GM21423 (cell line): ENCODE measurements at regions not wholly inside any gene's neighbourhood (a gene's known extent, or its start where the extent isn't known, plus 50 kb on each side); places are given as distances from the start of the nearest gene placed in this dataset.

Experiments used
- ATAC-seq: cut with Tn5 transposase; IDR thresholded peaks from one replicate; pipeline ENCODE4 v1.9.1; 2021; ENCODE audit warnings: mild to moderate bottlenecking, moderate library complexity; ENCODE audit not compliant: unreplicated experiment

- no peak for ATAC-seq
Observed at GRCh38 chr12:63266988-63267387, 116.0 kb upstream of the AVPR1A start.

- no peak for ATAC-seq
Observed at GRCh38 chr12:63264629-63265028, 113.6 kb upstream of the AVPR1A start.

GRCh38 chr12:63250486-63250885 lies 99.5 kb upstream of the AVPR1A start:
- no peak for ATAC-seq

- ATAC-seq = no peak
Observed at GRCh38 chr12:63238892-63239291, 87.9 kb upstream of the AVPR1A start.

- ATAC-seq = no peak
Observed at GRCh38 chr12:63232896-63233295, 81.9 kb upstream of the AVPR1A start.

GRCh38 chr12:63228853-63229252 lies 77.9 kb upstream of the AVPR1A start:
- ATAC-seq = no peak

GRCh38 chr12:63226792-63227463 lies 75.9 kb upstream of the AVPR1A start:
- no peak for ATAC-seq

GRCh38 chr12:63224396-63224795 lies 73.4 kb upstream of the AVPR1A start:
- no peak for ATAC-seq

- ATAC-seq = no peak
Observed at GRCh38 chr12:63223128-63223527, 72.1 kb upstream of the AVPR1A start.

- no peak for ATAC-seq
Observed at GRCh38 chr12:63222582-63222981, 71.6 kb upstream of the AVPR1A start.

- ATAC-seq = no peak
Observed at GRCh38 chr12:63220921-63221320, 69.9 kb upstream of the AVPR1A start.

- no peak for ATAC-seq
Observed at GRCh38 chr12:63212316-63212715, 61.3 kb upstream of the AVPR1A start.

GRCh38 chr12:63208956-63209355 lies 58.0 kb upstream of the AVPR1A start:
- no peak for ATAC-seq

- ATAC-seq = no peak
Observed at GRCh38 chr12:63206909-63207308, 55.9 kb upstream of the AVPR1A start.

GRCh38 chr12:63206494-63206893 lies 55.5 kb upstream of the AVPR1A start:
- no peak for ATAC-seq
